GM21576 (cell line): ENCODE measurements at regions not wholly inside any gene's neighbourhood (a gene's known extent, or its start where the extent isn't known, plus 50 kb on each side); places are given as distances from the start of the nearest gene placed in this dataset.
"Not testable (repeated sequence)": the region's sequence is repeated elsewhere in the genome, so short reads cannot be mapped to it uniquely, and the experiment has no call there.

ENCODE experiments used
- ATAC-seq: cut with Tn5 transposase; IDR thresholded peaks from one replicate; pipeline ENCODE4 v1.9.1; 2021; ENCODE audit warnings: mild to moderate bottlenecking, moderate library complexity; ENCODE audit not compliant: unreplicated experiment

DNA sequence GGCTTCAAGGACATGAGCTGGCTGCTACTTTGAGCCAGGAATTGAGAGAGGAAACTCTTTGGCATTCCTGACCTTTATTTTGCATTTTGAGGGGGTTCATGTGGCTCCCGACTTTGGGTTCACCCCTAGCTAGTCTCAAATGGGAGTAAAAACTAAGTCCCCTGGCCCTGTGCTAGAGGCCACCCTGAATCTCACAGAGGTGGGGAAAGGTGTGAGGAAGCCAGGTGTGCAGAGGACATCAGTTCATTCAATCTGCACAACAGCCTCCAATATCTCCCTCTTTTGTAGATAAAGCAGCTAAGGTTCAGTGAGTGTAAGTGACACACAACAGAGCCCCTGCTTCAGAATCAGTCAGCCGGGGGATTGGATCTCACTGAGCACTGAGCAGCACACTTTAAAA is 325.7 kb downstream of the DCDC2C start:
- no peak for ATAC-seq

GRCh38 chr2:4039896-4040295 is 336.5 kb downstream of the DCDC2C start:
- ATAC-seq: no peak

GRCh38 chr2:4047961-4048891 is 344.9 kb downstream of the DCDC2C start:
- peak; percentile 50 for ATAC-seq

DNA sequence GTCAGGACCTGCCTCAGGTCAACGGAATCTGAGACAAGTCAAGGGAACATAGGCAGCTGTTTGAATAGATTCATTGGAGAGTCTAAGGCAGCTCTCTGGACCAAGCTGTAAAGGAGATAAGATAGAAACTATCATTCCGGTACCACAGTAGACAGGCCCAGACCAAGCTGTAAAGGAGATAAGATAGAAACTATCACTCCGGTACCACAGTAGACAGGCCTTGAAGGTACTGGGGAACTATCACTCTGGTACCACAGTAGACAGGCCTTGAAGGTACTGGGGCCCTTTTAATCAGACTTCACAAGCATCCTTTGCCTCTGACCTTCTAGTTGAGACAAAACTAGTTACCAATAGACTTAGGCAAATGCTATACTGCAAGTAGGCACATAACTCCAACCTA is 346.1 kb downstream of the DCDC2C start:
- ATAC-seq: no peak

DNA sequence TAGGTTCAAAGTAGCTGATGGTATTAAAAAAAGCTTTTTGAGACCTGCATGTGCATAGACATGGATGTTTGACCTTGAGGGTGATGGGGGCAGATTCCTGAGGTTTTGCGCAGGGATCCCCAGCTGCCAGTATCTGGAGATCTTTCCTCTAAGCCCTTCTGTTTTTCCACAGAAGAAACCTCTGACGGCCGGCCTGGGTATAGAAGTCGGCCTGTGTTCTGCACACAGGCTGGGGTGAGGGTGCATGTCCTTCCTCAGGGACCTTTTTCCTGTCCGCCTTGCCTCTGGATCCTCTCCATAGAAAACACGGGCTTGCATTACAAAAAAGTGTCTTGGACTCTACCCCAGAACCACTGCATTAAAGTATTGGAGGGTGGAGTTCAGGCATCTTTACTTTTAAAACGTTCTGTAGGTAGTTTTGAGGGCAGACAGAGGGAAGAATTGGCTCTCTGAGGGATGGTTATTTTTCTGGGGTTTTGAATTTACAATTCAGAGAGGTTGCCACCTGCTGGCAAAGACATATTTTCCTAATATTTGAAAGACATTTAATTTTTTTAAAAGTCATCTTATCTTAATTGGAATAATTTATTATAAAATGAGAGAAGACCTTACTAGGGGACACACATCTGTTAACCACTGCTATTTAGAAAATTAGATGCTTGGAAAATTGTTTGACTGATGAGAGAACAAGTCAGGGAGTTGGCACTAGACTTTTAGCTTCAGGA is 350.6 kb downstream of the DCDC2C start:
- no peak for ATAC-seq

DNA sequence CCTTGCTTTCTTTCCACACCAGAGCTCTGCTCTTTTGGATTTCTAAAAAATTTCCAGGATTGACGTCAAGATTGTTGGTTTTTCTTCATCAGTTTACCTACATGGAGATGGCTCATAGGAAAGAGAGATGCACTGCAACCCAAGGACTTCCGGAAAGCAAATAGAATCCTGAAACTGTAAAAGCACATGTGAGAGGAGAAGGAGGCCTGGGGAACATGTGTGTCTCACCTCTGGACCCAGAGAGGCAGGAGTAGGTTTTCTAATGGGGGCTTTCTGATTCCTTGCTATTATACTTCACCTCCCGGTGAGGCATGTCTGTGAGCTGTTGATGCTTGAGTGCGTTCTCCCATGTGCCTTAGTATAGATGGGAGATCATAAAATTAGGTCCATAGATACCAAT is 362.8 kb downstream of the DCDC2C start:
- ATAC-seq: no peak

DNA sequence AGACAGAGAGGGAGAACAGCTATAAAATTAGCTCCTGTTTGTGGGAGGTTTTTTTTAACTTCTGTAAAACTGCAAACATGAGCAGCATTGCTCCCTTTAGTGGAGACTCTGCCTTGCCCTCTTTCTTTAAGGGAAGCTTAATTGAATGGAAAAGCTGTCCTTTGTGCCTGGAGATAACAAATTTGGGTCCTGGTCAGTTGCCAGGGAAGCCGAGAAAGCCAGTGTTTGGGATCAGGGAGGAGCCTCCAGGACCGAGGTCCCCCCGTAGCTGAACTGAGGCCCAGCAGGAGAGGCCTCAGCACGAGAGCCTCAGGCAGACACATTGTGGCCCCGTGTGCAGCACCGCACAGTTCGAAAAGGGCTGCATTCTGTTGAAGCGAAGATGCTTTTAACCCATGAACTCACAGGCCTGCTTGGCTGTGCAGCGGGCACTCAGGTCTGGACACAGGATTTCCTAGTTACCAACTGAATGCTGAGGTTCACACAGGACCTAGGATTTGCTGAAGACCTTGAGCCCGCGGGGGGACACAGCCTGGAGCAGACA is 369.7 kb downstream of the DCDC2C start:
- ATAC-seq: no peak

DNA sequence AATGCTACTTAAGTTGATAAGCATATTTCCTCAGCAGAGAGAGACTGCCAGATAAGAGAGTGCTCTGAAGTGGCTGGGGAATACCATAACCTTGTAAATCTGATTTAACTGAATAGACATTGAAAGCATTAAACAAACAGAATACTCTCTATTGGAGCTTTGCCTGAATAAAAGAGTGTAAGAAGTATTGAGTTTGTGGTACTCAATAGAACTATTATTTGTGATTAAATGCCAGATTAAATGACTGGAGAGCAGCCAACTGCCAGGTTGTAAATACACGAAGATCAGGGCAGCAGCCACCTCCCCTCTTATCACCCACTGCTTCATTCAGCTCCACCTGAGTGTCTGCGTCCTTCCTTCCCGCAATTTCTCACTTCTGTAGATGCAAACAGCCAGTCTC is 373.6 kb downstream of the DCDC2C start:
- ATAC-seq: no peak

- no peak for ATAC-seq
Observed at GRCh38 chr2:4085186-4085585, 381.8 kb downstream of the DCDC2C start.

DNA sequence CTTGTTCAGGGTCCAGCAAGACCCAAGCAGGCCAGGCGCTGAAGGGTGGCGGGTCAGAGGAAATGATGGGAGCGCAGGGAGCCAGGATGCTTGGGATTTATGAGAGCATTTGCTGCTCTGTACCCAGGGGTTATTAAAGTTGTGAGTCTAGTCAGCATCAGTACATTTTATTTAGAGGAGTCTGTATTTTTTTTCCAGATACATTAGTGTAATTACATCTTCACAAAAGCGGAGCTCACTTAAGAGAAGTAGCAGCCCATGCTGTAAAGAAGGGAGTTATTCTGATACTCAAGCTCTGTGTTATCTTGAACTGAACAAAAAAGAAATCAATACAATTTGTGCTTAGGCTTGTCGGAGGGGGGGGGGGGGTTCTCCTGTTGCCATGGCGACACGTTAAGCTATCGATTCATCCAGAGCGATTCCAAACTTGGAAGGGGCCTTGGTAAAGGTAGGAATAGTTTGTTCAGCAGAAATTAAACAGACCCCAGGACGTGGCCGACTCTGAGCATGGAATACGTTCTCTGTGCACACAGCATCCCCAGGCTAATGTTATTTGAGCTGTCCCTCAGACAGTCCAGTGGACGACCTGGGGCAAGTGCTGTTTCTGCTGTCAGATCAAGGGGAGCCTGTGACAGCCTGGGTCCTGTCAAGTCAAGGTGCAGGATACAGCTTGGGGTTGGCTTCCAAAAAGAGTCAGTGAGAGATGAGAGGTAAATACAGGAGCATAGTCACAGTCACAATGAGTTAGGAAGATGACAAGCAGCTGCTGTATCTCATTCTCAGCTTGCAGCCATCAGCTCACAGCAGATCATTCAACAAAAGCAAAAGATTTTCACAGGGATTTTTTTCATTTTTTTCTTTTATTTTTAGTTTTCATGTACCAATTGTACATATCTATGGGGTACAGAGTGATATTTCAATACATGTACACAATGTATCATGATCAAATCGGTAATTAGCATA is 387.6 kb downstream of the DCDC2C start:
- no peak for ATAC-seq

- ATAC-seq: no peak
Observed at GRCh38 chr2:4091869-4092268, 388.5 kb downstream of the DCDC2C start.

- no peak for ATAC-seq
Observed at GRCh38 chr2:4094743-4095142, 391.4 kb downstream of the DCDC2C start.

GRCh38 chr2:4096978-4097766 is 393.8 kb downstream of the DCDC2C start:
- no peak for ATAC-seq

DNA sequence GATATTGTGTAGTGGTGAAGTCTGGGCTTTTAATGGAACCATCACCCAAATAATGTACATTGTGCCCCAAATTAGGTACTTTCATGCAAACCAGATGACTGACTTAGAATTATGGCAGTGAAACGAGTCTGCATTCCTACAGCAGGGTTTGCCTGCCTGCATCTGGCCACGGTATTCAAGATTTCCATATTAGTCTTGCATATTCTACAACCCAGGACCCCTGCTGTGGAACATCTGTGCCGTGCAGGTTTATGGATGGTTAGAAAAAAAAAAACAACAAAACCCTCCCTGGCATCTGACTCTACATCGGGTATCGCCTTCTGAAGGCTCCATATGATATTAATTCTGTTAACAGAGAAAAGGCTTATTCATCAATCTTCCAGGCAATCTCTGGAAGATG is 394.8 kb downstream of the DCDC2C start:
- ATAC-seq: no peak

- ATAC-seq: no peak
Observed at GRCh38 chr2:4101936-4102335, 398.6 kb downstream of the DCDC2C start.

DNA sequence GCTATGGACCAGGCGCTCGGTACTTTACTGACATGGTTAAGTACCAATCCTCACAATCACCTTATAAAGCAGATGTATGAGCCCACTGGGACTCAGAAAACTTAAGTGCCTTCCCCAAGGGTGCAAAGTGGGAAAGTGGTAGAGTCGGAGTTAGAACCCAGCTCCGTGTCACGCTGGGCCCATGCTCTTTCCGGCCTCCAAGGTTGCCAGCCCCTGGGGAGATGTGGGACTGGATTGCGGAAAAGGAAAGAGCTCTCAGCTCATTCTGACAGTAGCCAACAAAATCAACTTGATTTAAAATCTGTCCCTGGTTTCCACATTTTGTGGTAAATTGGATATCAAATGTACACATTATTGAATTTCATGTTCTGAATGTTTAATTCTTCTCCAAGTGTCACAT is 403.8 kb downstream of the DCDC2C start:
- no peak for ATAC-seq

- ATAC-seq: no peak
Observed at GRCh38 chr2:4110273-4110672, 406.9 kb downstream of the DCDC2C start.

GRCh38 chr2:4115435-4115834 is 412.1 kb downstream of the DCDC2C start:
- ATAC-seq: not testable (repeated sequence)

DNA sequence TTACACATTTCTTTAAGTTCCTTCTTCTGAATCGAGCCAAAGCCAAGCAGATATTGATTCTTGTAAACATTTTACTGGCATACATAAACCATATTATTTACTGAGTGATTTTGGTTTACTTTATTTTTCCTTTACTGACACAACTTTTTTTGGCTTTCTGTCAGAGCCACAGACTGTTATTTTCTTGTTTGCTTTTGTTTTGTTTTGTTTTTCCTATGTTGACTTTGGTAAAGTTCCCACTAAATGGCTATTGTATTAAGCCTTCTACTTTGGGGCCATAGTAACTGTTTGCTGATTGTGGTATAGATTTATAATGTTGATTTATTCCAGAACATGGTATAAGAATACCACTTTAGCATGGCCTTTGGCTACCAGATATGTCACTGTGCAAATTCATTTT is 419.4 kb downstream of the DCDC2C start:
- ATAC-seq: no peak

GRCh38 chr2:4130651-4131050 is 427.3 kb downstream of the DCDC2C start:
- no peak for ATAC-seq
